OCI-LY3 (cell line): ENCODE measurements at regions not wholly inside any gene's neighbourhood (a gene's known extent, or its start where the extent isn't known, plus 50 kb on each side); places are given as distances from the start of the nearest gene placed in this dataset.

Experiments used
- CTCF ChIP-seq: fragments of 200-600, 300-600 bp; sonication (generic); IDR thresholded peaks from 2 replicates; pipeline ENCODE4 v1.5.1; 2014; ENCODE audit warnings: antibody characterized with exemption, low read length, low read depth
- EZH2phosphoT487 ChIP-seq: fragments of 200-600 bp; shearing (Covaris generic); IDR thresholded peaks from 2 replicates; pipeline ENCODE4 v1.6.1; 2018; ENCODE audit warnings: antibody characterized with exemption, mixed run types, low read depth

GRCh38 chr10:34016576-34016975, 682.1 kb upstream of the NRP1 start:
- no peak for TF ChIP-seq CTCF
- no peak for TF ChIP-seq EZH2phosphoT487
